ENCODE measurements at regions not wholly inside any gene's neighbourhood (a gene's known extent, or its start where the extent isn't known, plus 50 kb on each side); places are given as distances from the start of the nearest gene placed in this dataset.

- TF ChIP-seq POLR2A (IDR thresholded peaks at IDR 0.05) = no peak
- TF ChIP-seq CTCF (IDR thresholded peaks at IDR 0.05 in 8 of 11, conservative IDR thresholded peaks at IDR 0.05 in 3 of 11) = no peak
- H3K27ac ChIP-seq = no peak overlapping the region
- peaks cover 0 to 6% (median 0%) of the 10 kb centered on the region in 8 donors for H3K9me3 ChIP-seq
- no peaks in the 10 kb centered on the region for H3K4me1 ChIP-seq
- DNase-seq = no peak
- no peak overlapping the region for H3K4me3 ChIP-seq
- no peaks in the 10 kb centered on the region for H3K36me3 ChIP-seq
- no peaks in the 10 kb centered on the region for H3K27me3 ChIP-seq (replicated peaks in 1 of 7)
- intact Hi-C loops (cut with DNase I; ENCODE audit: low total_unique reads) = no loop called here
Measured at GRCh38 chr4:147326591-147326990, 154.3 kb upstream of the EDNRA start.

GRCh38 chr4:147327322-147327721, 153.6 kb upstream of the EDNRA start:
- Histone ChIP-seq H3K4me1 (no peaks in the 10 kb centered on the region), H3K9me3 (peaks cover 0 to 4% (median 0%) of the 10 kb centered on the region in 8 donors), H3K4me3 (no peak overlapping the region), H3K27ac (no peak overlapping the region), H3K36me3 (no peaks in the 10 kb centered on the region), H3K27me3 (replicated peaks in 1 of 7) (no peaks in the 10 kb centered on the region)
- intact Hi-C loops (cut with DNase I; ENCODE audit: low total_unique reads) = no loop called here
- 66 to 89% (median 79%) methylated on average over 2 of the region's 2 CpGs for WGBS, 5 donors
- DNase-seq = no peak
- no peak for TF ChIP-seq CTCF (IDR thresholded peaks at IDR 0.05 in 8 of 11, conservative IDR thresholded peaks at IDR 0.05 in 3 of 11)
- TF ChIP-seq POLR2AphosphoS5 (IDR thresholded peaks at IDR 0.05) = no peak

GRCh38 chr4:147328189-147328588, 152.7 kb upstream of the EDNRA start:
- H3K27ac ChIP-seq = no peak overlapping the region
- H3K27me3 ChIP-seq (replicated peaks in 1 of 7) = no peaks in the 10 kb centered on the region
- whole genome bisulfite sequencing, 5 donors = 95 to 100% (median 97%) methylated on average over 2 of the region's 2 CpGs
- H3K9me3 ChIP-seq = no peaks in the 10 kb centered on the region
- no peak overlapping the region for H3K4me3 ChIP-seq
- DNase-seq = no peak
- H3K4me1 ChIP-seq = no peaks in the 10 kb centered on the region
- no peaks in the 10 kb centered on the region for H3K36me3 ChIP-seq
- TF ChIP-seq POLR2AphosphoS5 (IDR thresholded peaks at IDR 0.05) = no peak
- TF ChIP-seq CTCF (IDR thresholded peaks at IDR 0.05 in 8 of 11, conservative IDR thresholded peaks at IDR 0.05 in 3 of 11) = no peak
- TF ChIP-seq POLR2A (IDR thresholded peaks at IDR 0.05) = no peak
- intact Hi-C loops (cut with DNase I; ENCODE audit: low total_unique reads) = no loop called here

GRCh38 chr4:147328756-147329446, 152.0 kb upstream of the EDNRA start:
- TF ChIP-seq POLR2A (IDR thresholded peaks at IDR 0.05) = no peak
- TF ChIP-seq POLR2AphosphoS5 (IDR thresholded peaks at IDR 0.05) = no peak
- TF ChIP-seq CTCF (IDR thresholded peaks at IDR 0.05 in 8 of 11, conservative IDR thresholded peaks at IDR 0.05 in 3 of 11) = no peak
- intact Hi-C loops (cut with DNase I; ENCODE audit: low total_unique reads) = no loop called here
- no peak for DNase-seq

More at GRCh38 chr4:147328756-147329446, 152.0 kb upstream of the EDNRA start:
- Histone ChIP-seq H3K9me3 (no peaks in the 10 kb centered on the region), H3K4me3 (no peak overlapping the region), H3K36me3 (no peaks in the 10 kb centered on the region), H3K27me3 (replicated peaks in 1 of 7) (no peaks in the 10 kb centered on the region), H3K4me1 (no peaks in the 10 kb centered on the region), H3K27ac (no peak overlapping the region)
- WGBS, 5 donors = 74 to 84% (median 80%) methylated on average over 8 of the region's 8 CpGs
